ENCODE measurements at regions not wholly inside any gene's neighbourhood (a gene's known extent, or its start where the extent isn't known, plus 50 kb on each side); places are given as distances from the start of the nearest gene placed in this dataset.
"Not testable (repeated sequence)": the region's sequence is repeated elsewhere in the genome, so short reads cannot be mapped to it uniquely, and the experiment has no call there.

- DNase-seq (ENCODE audit: low spot score) = no peak
These were observed 852.1 kb upstream of the LRRC4C start for GRCh38 chr11:42311514-42311913.

DNA sequence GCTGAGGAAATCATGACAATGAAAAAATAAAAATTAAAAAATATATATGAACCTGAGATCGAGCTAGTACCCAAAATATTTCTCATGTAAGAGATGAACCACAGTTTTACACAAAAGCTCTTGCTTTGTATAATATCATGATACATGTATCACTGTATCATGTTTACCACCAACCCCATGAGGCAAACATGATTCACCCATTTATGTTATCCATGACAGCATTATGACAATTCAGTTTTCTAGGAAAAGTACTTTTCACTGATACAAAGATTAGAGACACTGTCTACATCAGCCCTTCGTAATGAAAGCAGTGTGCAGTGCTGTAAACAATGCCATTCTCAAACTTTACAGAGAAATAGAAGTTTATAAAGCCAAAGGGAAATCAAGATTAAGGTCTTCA lies 852.5 kb upstream of the LRRC4C start:
- DNase-seq (ENCODE audit: low spot score) = no peak

DNA sequence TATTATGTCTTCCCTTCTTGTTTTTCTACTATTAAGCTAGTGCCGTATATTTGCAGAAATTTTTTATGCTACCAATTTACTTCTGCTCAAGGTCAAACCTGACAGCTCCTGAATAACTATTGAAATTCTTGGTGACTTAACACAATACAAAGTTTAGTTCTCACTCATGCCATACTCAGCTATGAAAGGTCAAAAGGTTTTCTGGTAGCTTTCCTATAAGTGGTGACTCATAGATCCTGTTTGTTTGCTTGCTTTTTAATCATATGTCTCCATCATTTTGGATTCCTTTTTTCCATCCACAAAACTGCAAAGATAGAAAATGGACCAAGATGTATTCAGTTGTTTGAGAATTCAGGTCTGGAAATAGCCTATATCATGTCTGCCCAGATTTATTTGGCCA lies 855.8 kb upstream of the LRRC4C start:
- no peak for DNase-seq (ENCODE audit: low spot score)

GRCh38 chr11:42315846-42316245 lies 856.4 kb upstream of the LRRC4C start:
- DNase-seq (ENCODE audit: low spot score) = no peak

GRCh38 chr11:42319921-42320320 lies 860.5 kb upstream of the LRRC4C start:
- DNase-seq (ENCODE audit: low spot score) = no peak

DNA sequence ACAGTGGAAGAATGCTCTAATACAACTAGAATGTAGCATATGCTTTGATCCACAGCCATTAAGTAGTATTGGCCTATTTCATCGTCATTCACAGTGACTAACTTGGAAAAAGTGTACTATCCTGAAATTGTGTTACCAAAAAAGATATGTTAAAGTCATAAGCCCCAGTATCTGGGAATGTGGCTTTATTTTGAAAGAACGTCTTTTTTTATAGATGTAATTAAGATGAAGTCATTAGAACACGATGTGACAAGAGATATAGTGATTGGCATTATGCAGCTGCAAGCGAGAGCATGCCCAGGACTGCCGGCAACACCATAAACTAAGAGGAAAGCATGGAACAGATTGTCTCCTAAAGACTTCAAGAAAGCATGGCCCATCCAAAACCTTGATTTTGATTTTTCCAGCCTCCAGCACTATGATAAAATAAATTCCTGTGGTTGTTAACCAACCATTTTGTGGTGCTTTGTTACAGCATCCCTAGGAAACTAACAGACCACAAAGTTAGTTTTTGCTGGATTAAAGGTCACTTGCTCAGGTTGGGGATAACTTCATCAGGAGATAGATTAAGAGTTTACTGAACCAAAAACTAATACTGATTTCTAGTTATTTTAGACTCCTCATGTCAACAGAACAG lies 870.6 kb upstream of the LRRC4C start:
- no peak for DNase-seq (ENCODE audit: low spot score)

- no peak for DNase-seq (ENCODE audit: low spot score)
These were observed 878.5 kb upstream of the LRRC4C start for GRCh38 chr11:42337786-42338455.

GRCh38 chr11:42344204-42344792 lies 884.8 kb upstream of the LRRC4C start:
- DNase-seq (ENCODE audit: low spot score) = no peak

GRCh38 chr11:42345933-42346332 lies 886.5 kb upstream of the LRRC4C start:
- DNase-seq (ENCODE audit: low spot score) = no peak

GRCh38 chr11:42363701-42364100 lies 904.2 kb upstream of the LRRC4C start:
- no peak for DNase-seq (ENCODE audit: low spot score)

GRCh38 chr11:42390116-42390515 lies 921.7 kb upstream of the API5 start:
- DNase-seq (ENCODE audit: low spot score) = no peak

DNA sequence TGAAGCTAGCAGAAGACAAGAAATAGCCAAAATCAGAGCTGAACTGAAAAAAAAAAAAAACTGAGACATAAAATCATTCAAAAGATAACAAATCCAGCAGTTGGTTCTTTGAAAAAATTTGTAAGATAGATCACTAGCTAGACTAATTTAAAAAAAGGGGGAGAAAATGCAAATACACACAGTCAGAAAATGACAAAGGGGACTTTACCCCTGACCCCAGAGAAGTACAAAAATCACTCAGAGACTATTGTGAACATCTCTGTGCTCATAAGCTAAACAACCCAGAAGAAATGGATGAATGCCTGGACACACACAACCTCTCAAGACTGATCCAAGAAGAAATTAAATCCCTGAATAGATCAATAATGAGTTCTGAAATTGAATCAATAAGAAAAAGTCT lies 914.3 kb upstream of the API5 start:
- no peak for DNase-seq (ENCODE audit: low spot score)

GRCh38 chr11:42407341-42407740 lies 904.5 kb upstream of the API5 start:
- no peak for DNase-seq (ENCODE audit: low spot score)

DNA sequence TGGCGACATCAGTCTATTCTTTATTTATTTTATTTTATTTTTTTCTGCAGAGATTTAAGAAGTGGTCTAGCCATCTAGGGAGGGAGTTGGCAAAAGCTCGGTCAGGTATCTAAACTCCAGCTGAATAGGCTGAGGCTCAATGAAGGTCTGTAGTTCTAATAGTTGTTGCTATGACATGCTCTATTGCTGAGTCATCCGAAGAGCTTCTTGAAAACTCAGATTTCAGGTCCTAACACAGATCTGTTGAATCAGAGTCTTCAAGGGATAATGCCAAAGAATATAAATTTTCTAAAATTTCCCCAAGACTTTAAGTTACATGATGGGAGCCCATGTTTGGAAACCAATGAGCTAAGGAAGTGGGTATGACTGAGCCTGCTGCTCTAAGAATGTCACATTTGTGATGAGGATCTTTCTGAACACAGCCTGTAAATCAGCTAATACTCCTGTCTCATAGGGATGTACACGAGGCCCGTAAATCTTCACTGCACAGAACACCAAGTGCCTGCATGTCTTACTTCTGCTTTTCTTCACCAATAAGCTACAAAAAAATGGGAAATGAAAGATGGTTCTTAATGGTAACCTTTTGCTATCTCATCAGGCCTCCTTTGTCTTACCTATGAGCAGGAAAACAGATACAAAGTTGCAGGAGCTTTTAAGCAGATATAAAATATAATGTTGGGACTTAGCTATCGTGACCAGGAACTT lies 901.4 kb upstream of the API5 start:
- no peak for DNase-seq (ENCODE audit: low spot score)

- DNase-seq (ENCODE audit: low spot score) = no peak
These were observed 899.2 kb upstream of the API5 start for GRCh38 chr11:42412590-42412989.

- DNase-seq (ENCODE audit: low spot score) = no peak
These were observed 894.1 kb upstream of the API5 start for GRCh38 chr11:42417691-42418090.

GRCh38 chr11:42422090-42422489 lies 889.7 kb upstream of the API5 start:
- DNase-seq (ENCODE audit: low spot score) = no peak

DNA sequence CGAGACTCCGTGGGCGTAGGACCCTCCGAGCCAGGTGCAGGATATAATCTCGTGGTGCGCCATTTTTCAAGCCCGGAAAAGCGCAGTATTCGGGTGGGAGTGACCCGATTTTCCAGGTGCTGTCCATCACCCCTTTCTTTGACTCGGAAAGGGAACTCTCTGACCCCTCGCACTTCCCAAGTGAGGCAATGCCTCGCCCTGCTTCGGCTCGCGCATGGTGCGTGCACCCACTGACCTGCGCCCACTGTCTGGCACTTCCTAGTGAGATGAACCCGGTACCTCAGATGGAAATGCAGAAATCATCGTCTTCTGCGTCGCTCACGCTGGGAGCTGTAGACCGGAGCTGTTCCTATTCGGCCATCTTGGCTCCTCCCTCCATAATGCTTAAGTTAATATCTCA lies 876.9 kb upstream of the API5 start:
- DNase-seq (ENCODE audit: low spot score) = not testable (repeated sequence)

- DNase-seq (ENCODE audit: low spot score) = no peak
These were observed 867.4 kb upstream of the API5 start for GRCh38 chr11:42444406-42444805.

DNA sequence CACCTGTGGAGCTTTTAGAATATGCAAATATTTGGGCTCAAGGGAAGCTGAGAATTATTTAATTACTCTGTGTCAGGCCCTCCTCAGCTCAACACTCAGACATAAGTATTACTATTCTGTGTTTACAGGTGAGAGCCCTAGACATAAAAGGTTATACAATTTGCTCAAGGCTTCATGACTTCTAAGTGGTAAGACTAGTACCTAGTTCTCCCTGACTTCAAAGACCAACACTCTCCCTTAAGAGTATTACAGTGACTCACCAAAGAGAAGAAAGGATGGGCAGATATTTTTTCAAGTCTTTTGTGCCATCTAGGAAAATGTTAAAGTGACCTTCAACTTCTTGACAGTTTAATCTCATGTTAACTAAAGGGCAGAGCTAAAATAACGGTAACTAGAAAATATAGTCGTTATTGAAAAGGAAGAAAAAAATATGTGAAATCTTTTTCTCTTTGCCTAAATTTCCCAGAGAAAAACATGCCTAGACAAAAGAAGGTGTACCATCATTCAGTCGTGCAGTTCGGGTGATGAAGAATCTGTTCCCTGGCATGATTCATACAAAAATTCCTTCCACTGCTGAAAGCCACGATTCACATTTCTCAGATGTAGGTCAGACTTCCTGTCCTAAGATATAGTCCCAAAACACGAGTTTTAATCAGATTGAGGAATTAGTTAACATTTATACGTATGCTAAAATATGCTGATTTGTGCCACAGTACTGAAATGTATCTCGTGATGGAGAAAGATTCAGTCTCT lies 849.1 kb upstream of the API5 start:
- DNase-seq (ENCODE audit: low spot score) = no peak

- DNase-seq (ENCODE audit: low spot score) = no peak
These were observed 846.2 kb upstream of the API5 start for GRCh38 chr11:42465623-42466022.

- DNase-seq (ENCODE audit: low spot score) = no peak
These were observed 838.7 kb upstream of the API5 start for GRCh38 chr11:42473106-42473505.
